ENCODE measurements at regions not wholly inside any gene's neighbourhood (a gene's known extent, or its start where the extent isn't known, plus 50 kb on each side); places are given as distances from the start of the nearest gene placed in this dataset.

GRCh38 chr2:2674831-2675230, 343.8 kb upstream of the MYT1L start:
- Histone ChIP-seq H3K9ac (no peak overlapping the region), H3K4me1 (ENCODE audit: control insufficient read depth in 1 of 2, insufficient read depth in 2 of 2, low read depth in 1 of 2, low read length in 1 of 2) (no peaks in the 10 kb centered on the region), H3K27me3 (ENCODE audit: insufficient read depth) (no peaks in the 10 kb centered on the region), H3F3A (replicated peaks; ENCODE audit: insufficient read depth) (no peaks in the 10 kb centered on the region), H3K9me2 (no peaks in the 10 kb centered on the region), H3K9me3 (no peaks in the 10 kb centered on the region), H3K79me2 (ENCODE audit: insufficient read depth) (no peaks in the 10 kb centered on the region), H3K4me2 (no peak overlapping the region), H4K20me1 (ENCODE audit: insufficient read depth) (no peaks in the 10 kb centered on the region), H3K4me3 (ENCODE audit: low read depth in 2 of 2, low read length in 1 of 2) (no peak overlapping the region), H2AFZ (ENCODE audit: low read depth) (no peak overlapping the region), H3K36me3 (replicated peaks in 1 of 2; ENCODE audit: control insufficient read depth in 1 of 2, insufficient read depth in 2 of 2, low read length in 1 of 2) (no peaks in the 10 kb centered on the region), H3K27ac (ENCODE audit: low read depth in 2 of 2, low read length in 1 of 2) (no peak overlapping the region)
- CTCF ChIA-PET: no interaction called here
- whole genome bisulfite sequencing (ENCODE audit: low lambda C conversion rate): 22% methylated on average over 6 of the region's 6 CpGs
- TF ChIP-seq ELF1 (IDR thresholded peaks at IDR 0.05) (no peak), RXRA (IDR thresholded peaks at IDR 0.05; ENCODE audit: borderline replicate concordance, low read depth) (no peak), NRF1 (IDR thresholded peaks at IDR 0.05; ENCODE audit: low read depth, low read length) (no peak), CHD2 (IDR thresholded peaks at IDR 0.05; ENCODE audit: low read length, partially characterized antibody) (no peak), TCF12 (IDR thresholded peaks at IDR 0.05) (no peak), FOXM1 (IDR thresholded peaks at IDR 0.05; ENCODE audit: low read depth) (no peak), FOXJ3 (CRISPR knock-in tag; IDR thresholded peaks at IDR 0.05) (no peak), USF1 (IDR thresholded peaks at IDR 0.05; ENCODE audit: borderline replicate concordance, low read depth) (no peak), SIN3A (IDR thresholded peaks at IDR 0.05; ENCODE audit: borderline replicate concordance, low read depth, low read length) (no peak), MXI1 (IDR thresholded peaks at IDR 0.05; ENCODE audit: low read depth, low read length) (no peak), GATA2 (CRISPR knock-in tag; IDR thresholded peaks at IDR 0.05) (no peak), RCOR1 (IDR thresholded peaks at IDR 0.05; ENCODE audit: low read length) (no peak)
- TF ChIP-seq, protein P1, sequence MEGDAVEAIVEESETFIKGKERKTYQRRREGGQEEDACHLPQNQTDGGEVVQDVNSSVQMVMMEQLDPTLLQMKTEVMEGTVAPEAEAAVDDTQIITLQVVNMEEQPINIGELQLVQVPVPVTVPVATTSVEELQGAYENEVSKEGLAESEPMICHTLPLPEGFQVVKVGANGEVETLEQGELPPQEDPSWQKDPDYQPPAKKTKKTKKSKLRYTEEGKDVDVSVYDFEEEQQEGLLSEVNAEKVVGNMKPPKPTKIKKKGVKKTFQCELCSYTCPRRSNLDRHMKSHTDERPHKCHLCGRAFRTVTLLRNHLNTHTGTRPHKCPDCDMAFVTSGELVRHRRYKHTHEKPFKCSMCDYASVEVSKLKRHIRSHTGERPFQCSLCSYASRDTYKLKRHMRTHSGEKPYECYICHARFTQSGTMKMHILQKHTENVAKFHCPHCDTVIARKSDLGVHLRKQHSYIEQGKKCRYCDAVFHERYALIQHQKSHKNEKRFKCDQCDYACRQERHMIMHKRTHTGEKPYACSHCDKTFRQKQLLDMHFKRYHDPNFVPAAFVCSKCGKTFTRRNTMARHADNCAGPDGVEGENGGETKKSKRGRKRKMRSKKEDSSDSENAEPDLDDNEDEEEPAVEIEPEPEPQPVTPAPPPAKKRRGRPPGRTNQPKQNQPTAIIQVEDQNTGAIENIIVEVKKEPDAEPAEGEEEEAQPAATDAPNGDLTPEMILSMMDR (IDR thresholded peaks at IDR 0.05): no peak
- POLR2A ChIA-PET: no interaction called here
- DNase-seq: no peak

DNA sequence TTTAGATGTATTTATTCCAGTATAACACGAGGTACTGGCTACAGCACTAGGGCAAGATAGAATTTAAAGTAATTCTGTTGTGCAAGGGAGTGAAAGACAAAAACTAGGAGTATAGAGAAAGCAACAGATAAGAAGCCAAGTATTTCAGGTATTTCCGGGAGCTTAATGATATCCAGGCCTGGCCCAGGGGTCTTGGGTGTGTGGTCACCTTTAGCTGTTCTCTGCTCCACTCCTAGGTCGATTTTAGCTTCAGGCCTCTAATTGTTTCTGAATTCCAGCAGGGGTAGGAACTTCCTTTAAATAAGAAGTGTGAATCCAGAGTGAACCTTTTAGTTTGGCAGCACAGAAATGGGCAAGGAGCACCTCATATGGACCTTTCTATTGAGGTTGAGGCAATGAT, 342.3 kb upstream of the MYT1L start:
- Histone ChIP-seq H3K27me3 (ENCODE audit: insufficient read depth) (no peaks in the 10 kb centered on the region), H4K20me1 (ENCODE audit: insufficient read depth) (no peaks in the 10 kb centered on the region), H3K4me2 (no peak overlapping the region), H3K9me2 (no peaks in the 10 kb centered on the region), H3K79me2 (ENCODE audit: insufficient read depth) (no peaks in the 10 kb centered on the region), H3K4me1 (ENCODE audit: control insufficient read depth in 1 of 2, insufficient read depth in 2 of 2, low read depth in 1 of 2, low read length in 1 of 2) (no peaks in the 10 kb centered on the region), H2AFZ (ENCODE audit: low read depth) (no peak overlapping the region), H3K36me3 (replicated peaks in 1 of 2; ENCODE audit: control insufficient read depth in 1 of 2, insufficient read depth in 2 of 2, low read length in 1 of 2) (no peaks in the 10 kb centered on the region), H3F3A (replicated peaks; ENCODE audit: insufficient read depth) (no peaks in the 10 kb centered on the region), H3K4me3 (ENCODE audit: low read depth in 2 of 2, low read length in 1 of 2) (no peak overlapping the region), H3K27ac (ENCODE audit: low read depth in 2 of 2, low read length in 1 of 2) (no peak overlapping the region), H3K9ac (no peak overlapping the region), H3K9me3 (no peaks in the 10 kb centered on the region)
- TF ChIP-seq MAX (IDR thresholded peaks at IDR 0.05; ENCODE audit: low read depth): no peak
- TF ChIP-seq EP300 (IDR thresholded peaks at IDR 0.05; ENCODE audit: borderline replicate concordance in 1 of 2, low read depth in 1 of 2, low read length in 1 of 2): no peak
- no peak for TF ChIP-seq PBX3 (IDR thresholded peaks at IDR 0.05)
- no peak for TF ChIP-seq TEAD4 (IDR thresholded peaks at IDR 0.05; ENCODE audit: borderline replicate concordance, insufficient read depth)
- no peak for TF ChIP-seq CHD2 (IDR thresholded peaks at IDR 0.05; ENCODE audit: low read length, partially characterized antibody)
- no peak for TF ChIP-seq POLR2AphosphoS5 (IDR thresholded peaks at IDR 0.05; ENCODE audit: low read depth, low read length)
- no peak for TF ChIP-seq NRF1 (IDR thresholded peaks at IDR 0.05; ENCODE audit: low read depth, low read length)
- 20% methylated on average over 3 of the region's 3 CpGs for WGBS (ENCODE audit: low lambda C conversion rate)
- CTCF ChIA-PET: interaction anchor here (1.5 kb wide), 1 partner anchor 25 kb away, joined by 6 read pairs; no protein-coding TSS in a partner anchor
- POLR2A ChIA-PET: no interaction called here
- no peak for DNase-seq
